Fibroblast of skin of scalp (primary cell): ENCODE measurements at regions not wholly inside any gene's neighbourhood (a gene's known extent, or its start where the extent isn't known, plus 50 kb on each side); places are given as distances from the start of the nearest gene placed in this dataset.

Source experiments
- DNase-seq: peaks from one replicate; pipeline ENCODE4 v3.0.0-alpha.2; 2013

- no peak for DNase-seq
Observed at GRCh38 chr17:34416116-34416515, 53.1 kb upstream of the CCL1 start.

GRCh38 chr17:34414339-34414738, 51.3 kb upstream of the CCL1 start:
- DNase-seq, result no peak

- DNase-seq, result no peak
Observed at GRCh38 chr17:34413443-34414119, 50.5 kb upstream of the CCL1 start.

GRCh38 chr17:34412965-34413441, 50.0 kb upstream of the CCL1 start:
- DNase-seq, result peak; percentile 38
